ENCODE measurements at regions not wholly inside any gene's neighbourhood (a gene's known extent, or its start where the extent isn't known, plus 50 kb on each side); places are given as distances from the start of the nearest gene placed in this dataset.

DNA sequence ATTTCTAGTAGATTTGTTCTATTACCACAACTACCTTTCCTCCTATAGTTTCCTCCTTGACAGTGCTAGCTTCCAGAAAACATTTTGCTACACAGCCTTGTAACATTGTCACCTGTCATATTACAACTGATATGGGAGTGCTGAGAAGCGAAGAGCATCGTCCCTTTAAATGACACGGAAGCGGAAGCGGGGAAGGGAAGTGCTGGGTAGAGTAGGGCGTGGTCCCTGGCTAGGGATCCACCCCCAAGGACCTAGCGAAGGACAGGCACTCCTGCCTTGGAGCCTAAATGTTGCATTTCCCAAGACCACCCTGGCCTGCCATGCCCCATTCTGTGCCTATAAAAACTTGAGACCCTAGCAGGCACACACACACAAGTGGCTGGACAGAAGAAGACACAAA, 57.4 kb upstream of the RANBP6 start:
- 79 to 89% methylated on average over 7 of the region's 7 CpGs for WGBS, 2 donors
- intact Hi-C loops (cut with DNase I) = no loop called here
- Histone ChIP-seq H3K4me1 (no peaks in the 10 kb centered on the region), H3K27me3 (no peaks in the 10 kb centered on the region), H3K9me3 (no peaks in the 10 kb centered on the region), H3K4me3 (no peak overlapping the region), H3K27ac (no peak overlapping the region), H3K36me3 (no peaks in the 10 kb centered on the region)
- FAIRE-seq = no peak
- TF ChIP-seq, protein P1, sequence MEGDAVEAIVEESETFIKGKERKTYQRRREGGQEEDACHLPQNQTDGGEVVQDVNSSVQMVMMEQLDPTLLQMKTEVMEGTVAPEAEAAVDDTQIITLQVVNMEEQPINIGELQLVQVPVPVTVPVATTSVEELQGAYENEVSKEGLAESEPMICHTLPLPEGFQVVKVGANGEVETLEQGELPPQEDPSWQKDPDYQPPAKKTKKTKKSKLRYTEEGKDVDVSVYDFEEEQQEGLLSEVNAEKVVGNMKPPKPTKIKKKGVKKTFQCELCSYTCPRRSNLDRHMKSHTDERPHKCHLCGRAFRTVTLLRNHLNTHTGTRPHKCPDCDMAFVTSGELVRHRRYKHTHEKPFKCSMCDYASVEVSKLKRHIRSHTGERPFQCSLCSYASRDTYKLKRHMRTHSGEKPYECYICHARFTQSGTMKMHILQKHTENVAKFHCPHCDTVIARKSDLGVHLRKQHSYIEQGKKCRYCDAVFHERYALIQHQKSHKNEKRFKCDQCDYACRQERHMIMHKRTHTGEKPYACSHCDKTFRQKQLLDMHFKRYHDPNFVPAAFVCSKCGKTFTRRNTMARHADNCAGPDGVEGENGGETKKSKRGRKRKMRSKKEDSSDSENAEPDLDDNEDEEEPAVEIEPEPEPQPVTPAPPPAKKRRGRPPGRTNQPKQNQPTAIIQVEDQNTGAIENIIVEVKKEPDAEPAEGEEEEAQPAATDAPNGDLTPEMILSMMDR (IDR thresholded peaks at IDR 0.05) = no peak
- no peak for ATAC-seq
- DNase-seq = no peak

DNA sequence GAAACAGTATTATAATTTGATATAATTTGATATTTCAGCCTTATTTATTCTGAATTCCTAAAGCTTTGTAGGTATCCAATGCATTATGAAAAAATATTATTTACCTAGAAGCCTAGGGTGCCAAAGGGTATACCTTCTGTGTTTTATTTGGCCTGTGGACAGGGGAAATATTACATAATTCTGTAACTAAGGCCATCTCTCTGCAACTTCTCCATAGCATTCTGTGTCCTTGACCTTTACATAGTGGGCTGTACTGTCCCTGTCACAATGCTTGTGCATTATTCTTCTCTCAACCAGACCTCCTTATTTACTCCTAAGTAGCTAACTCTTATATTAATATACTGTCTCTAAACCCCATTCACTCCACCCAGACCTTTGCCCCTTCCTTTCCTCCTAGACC, 57.0 kb upstream of the RANBP6 start:
- FAIRE-seq (no peak), ATAC-seq (peak in 2 of 4 donors; percentile 46 to 50), DNase-seq (no peak)
- intact Hi-C loops (cut with DNase I) = no loop called here
- H3K4me1 ChIP-seq = no peaks in the 10 kb centered on the region
- TF ChIP-seq, protein P1 (IDR thresholded peaks at IDR 0.05) = no peak
- H3K27ac ChIP-seq = no peak overlapping the region
- no peaks in the 10 kb centered on the region for H3K36me3 ChIP-seq
- H3K27me3 ChIP-seq = no peaks in the 10 kb centered on the region
- H3K9me3 ChIP-seq = no peaks in the 10 kb centered on the region
- no peak overlapping the region for H3K4me3 ChIP-seq

DNA sequence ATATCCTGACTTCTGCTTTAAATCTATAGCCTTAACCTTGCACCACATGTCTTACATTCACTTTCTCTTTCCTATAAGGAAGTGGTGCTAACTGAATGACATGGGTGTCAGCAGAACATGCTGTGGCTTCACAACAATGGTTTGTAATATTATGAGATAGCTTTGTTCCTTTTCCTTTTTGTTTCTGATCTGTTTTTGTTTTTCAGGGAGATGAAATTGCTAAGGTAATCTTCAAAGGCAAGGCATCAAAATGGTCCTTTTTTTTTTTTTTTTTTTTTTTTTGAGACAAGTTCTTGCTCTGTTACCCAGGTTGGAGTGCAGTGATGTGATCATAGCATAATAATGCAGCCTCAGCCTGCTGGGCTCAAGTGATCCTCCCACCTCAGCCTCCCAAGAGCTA, 53.6 kb upstream of the RANBP6 start:
- no peaks in the 10 kb centered on the region for H3K4me1 ChIP-seq
- H3K27ac ChIP-seq = no peak overlapping the region
- DNase-seq (no peak), FAIRE-seq (no peak), ATAC-seq (peak in 3 of 4 donors; percentile 34 to 82 (median 80))
- no peaks in the 10 kb centered on the region for H3K36me3 ChIP-seq
- intact Hi-C loops (cut with DNase I) = loop anchor here in 1 of 3 donors (10.0 kb wide), 1 partner anchor 246 kb away; no protein-coding TSS in a partner anchor
- TF ChIP-seq, protein P1 (IDR thresholded peaks at IDR 0.05) = no peak
- H3K27me3 ChIP-seq = no peaks in the 10 kb centered on the region
- H3K4me3 ChIP-seq = no peak overlapping the region
- H3K9me3 ChIP-seq = no peaks in the 10 kb centered on the region

DNA sequence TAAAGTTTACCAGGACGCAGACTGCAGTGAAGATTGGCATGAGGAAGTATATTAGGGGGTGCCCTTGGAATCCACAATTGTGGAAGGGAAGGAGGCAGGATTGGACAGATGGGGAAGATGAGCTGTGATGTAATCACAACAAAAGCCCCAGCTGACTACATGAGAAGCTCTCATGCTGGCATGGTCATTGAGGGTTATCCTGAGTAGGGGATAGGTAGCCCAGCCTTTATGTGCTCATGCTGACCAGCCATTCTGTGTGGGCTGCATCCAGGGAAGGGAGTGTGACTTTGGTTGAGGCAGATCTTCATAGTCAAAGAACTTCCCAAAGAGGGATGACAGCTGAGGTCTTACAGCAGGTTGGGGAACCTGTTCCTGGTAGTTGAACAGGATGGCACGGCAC, 52.0 kb upstream of the RANBP6 start:
- no peak for ATAC-seq

More for the DNA sequence above, 52.0 kb upstream of the RANBP6 start:
- Histone ChIP-seq H3K27ac (no peak overlapping the region), H3K4me3 (no peak overlapping the region), H3K9me3 (no peaks in the 10 kb centered on the region), H3K27me3 (no peaks in the 10 kb centered on the region), H3K36me3 (no peaks in the 10 kb centered on the region), H3K4me1 (no peaks in the 10 kb centered on the region)
- FAIRE-seq = no peak
- 83 to 85% methylated on average over 2 of the region's 2 CpGs for WGBS, 2 donors
- no peak for DNase-seq
- TF ChIP-seq, protein P1 (IDR thresholded peaks at IDR 0.05) = no peak
- intact Hi-C loops (cut with DNase I) = loop anchor here in 1 of 3 donors (10.0 kb wide), 1 partner anchor 247 kb away; no protein-coding TSS in a partner anchor

All from pancreas (tissue), 10 donors.